Trophoblast cell (in vitro differentiated cells and primary cell): ENCODE measurements at regions not wholly inside any gene's neighbourhood (a gene's known extent, or its start where the extent isn't known, plus 50 kb on each side); places are given as distances from the start of the nearest gene placed in this dataset.
A peak's percentile ranks its signal among the peaks of the same experiment; 100 is the strongest.

Experiments used
- DNase-seq, 2 donors: peaks; one replicate each; pipeline ENCODE4 v3.0.0-alpha.2; 2016
- H2AFZ ChIP-seq: 2 replicates; pipeline ENCODE4 v1.6.1; 2013; ENCODE audit warnings: low read length, moderate library complexity, mild to moderate bottlenecking; ENCODE audit not compliant: insufficient read depth, poor library complexity
- H2AK5ac ChIP-seq: 2 replicates; pipeline ENCODE4 v1.6.1; 2013; ENCODE audit warnings: mild to moderate bottlenecking, low read length
- H2BK120ac ChIP-seq: 2 replicates; pipeline ENCODE4 v1.6.1; 2013; ENCODE audit warnings: low read length, mild to moderate bottlenecking, moderate library complexity; ENCODE audit not compliant: insufficient read depth, poor library complexity
- H2BK12ac ChIP-seq: 2 replicates; pipeline ENCODE4 v1.6.1; 2013; ENCODE audit warnings: mild to moderate bottlenecking, low read length, moderate library complexity
- H2BK5ac ChIP-seq: 2 replicates; pipeline ENCODE4 v1.6.1; 2013; ENCODE audit warnings: low read length, low read depth, moderate library complexity, mild to moderate bottlenecking; ENCODE audit not compliant: poor library complexity
- H3K14ac ChIP-seq: 2 replicates; pipeline ENCODE4 v1.6.1; 2013; ENCODE audit warnings: mild to moderate bottlenecking, low read length
- H3K18ac ChIP-seq: 2 replicates; pipeline ENCODE4 v1.6.1; 2013; ENCODE audit warnings: mild to moderate bottlenecking, low read length
- H3K23ac ChIP-seq: 2 replicates; pipeline ENCODE4 v1.6.1; 2013; ENCODE audit warnings: low read length
- H3K27ac ChIP-seq: 2 replicates; pipeline ENCODE4 v1.5.1; 2013; ENCODE audit warnings: low read depth, mild to moderate bottlenecking, inconsistent platforms, low read length, moderate library complexity
- H3K27me3 ChIP-seq: 2 replicates; pipeline ENCODE4 v1.6.1; 2013; ENCODE audit warnings: inconsistent platforms, mild to moderate bottlenecking, low read length, moderate library complexity; ENCODE audit not compliant: insufficient read depth
- H3K36me3 ChIP-seq, 2 experiments: 1 replicate in 1 of 2; 2 replicates in 1 of 2; pipeline ENCODE4 v1.6.1; 2013; ENCODE audit warnings: low read length in 2 of 2, mild to moderate bottlenecking in 2 of 2, moderate library complexity in 1 of 2; ENCODE audit not compliant: insufficient read depth in 2 of 2, control insufficient read depth in 1 of 2
- H3K4ac ChIP-seq: 2 replicates; pipeline ENCODE4 v1.6.1; 2013; ENCODE audit warnings: low read depth, mild to moderate bottlenecking, low read length, moderate library complexity
- H3K4me1 ChIP-seq, 2 experiments: 1 replicate in 1 of 2; 2 replicates in 1 of 2; pipeline ENCODE4 v1.6.1; 2013; ENCODE audit warnings: low read length in 2 of 2, mild to moderate bottlenecking in 2 of 2, moderate library complexity in 1 of 2; ENCODE audit not compliant: insufficient read depth in 2 of 2, control insufficient read depth in 1 of 2
- H3K4me2 ChIP-seq: 2 replicates; pipeline ENCODE4 v1.6.1; 2013; ENCODE audit warnings: inconsistent platforms, mild to moderate bottlenecking, low read length, moderate library complexity
- H3K4me3 ChIP-seq: 2 replicates; pipeline ENCODE4 v1.5.1; 2013; ENCODE audit warnings: mild to moderate bottlenecking, low read depth, low read length, inconsistent platforms
- H3K79me1 ChIP-seq: one replicate; pipeline ENCODE4 v1.6.1; 2013; ENCODE audit warnings: low read length
- H3K79me2 ChIP-seq: 2 replicates; pipeline ENCODE4 v1.6.1; 2013; ENCODE audit warnings: low read length, mild to moderate bottlenecking; ENCODE audit not compliant: control insufficient read depth, insufficient read depth, poor library complexity
- H3K9ac ChIP-seq: 2 replicates; pipeline ENCODE4 v1.6.1; 2013; ENCODE audit warnings: mild to moderate bottlenecking, low read length
- H3K9me3 ChIP-seq: 2 replicates; pipeline ENCODE4 v1.6.1; 2013; ENCODE audit warnings: low read depth, mild to moderate bottlenecking, control low read depth, inconsistent platforms, low read length; ENCODE audit not compliant: insufficient read depth
- H4K12ac ChIP-seq: 2 replicates; pipeline ENCODE4 v1.6.1; 2013; ENCODE audit warnings: low read depth, mild to moderate bottlenecking, low read length, moderate library complexity
- H4K8ac ChIP-seq: 2 replicates; pipeline ENCODE4 v1.6.1; 2013; ENCODE audit warnings: low read depth, mild to moderate bottlenecking, low read length, moderate library complexity
- H4K91ac ChIP-seq: one replicate; pipeline ENCODE4 v1.6.1; 2013; ENCODE audit warnings: low read depth, mild to moderate bottlenecking, low read length, moderate library complexity
- WGBS: extraction: QIAGEN DNeasy Blood & Tissue Kit; methylation state at CpG from one replicate; pipeline ENCODE4 v1.1.7; 2013; ENCODE audit warnings: missing lambda C conversion rate; ENCODE audit not compliant: insufficient read length, insufficient coverage; ENCODE audit errors: extremely low coverage; 5-methylcytosine and 5-hydroxymethylcytosine counted together

GRCh38 chr20:20821484-20822260 lies 109.2 kb upstream of the RALGAPA2 start:
- Histone ChIP-seq H3K79me1 (no peaks in the 10 kb centered on the region), H3K4me3 (no peak overlapping the region), H4K12ac (no peak overlapping the region), H3K36me3 (no peaks in the 10 kb centered on the region), H3K4me1 (peaks cover 8 to 13% of the 10 kb centered on the region in 2 experiments), H2AFZ (no peak overlapping the region), H3K27me3 (no peaks in the 10 kb centered on the region), H3K23ac (no peak overlapping the region), H3K27ac (no peak overlapping the region), H2BK120ac (no peak overlapping the region), H3K9ac (no peak overlapping the region), H4K91ac (no peak overlapping the region), H3K79me2 (no peaks in the 10 kb centered on the region), H3K4me2 (no peak overlapping the region), H3K4ac (no peak overlapping the region), H2BK5ac (no peak overlapping the region), H3K14ac (no peak overlapping the region), H4K8ac (no peak overlapping the region), H3K9me3 (no peaks in the 10 kb centered on the region), H3K18ac (no peak overlapping the region), H2BK12ac (no peak overlapping the region), H2AK5ac (no peak overlapping the region)
- DNase-seq, result peak; percentile 36 to 78
- no CpG with 5 or more reads among the region's 12 CpGs for WGBS

- Histone ChIP-seq H3K79me1 (no peaks in the 10 kb centered on the region), H2BK120ac (no peak overlapping the region), H4K8ac (no peak overlapping the region), H3K9ac (no peak overlapping the region), H3K4me1 (peaks cover 8 to 13% of the 10 kb centered on the region in 2 experiments), H3K79me2 (no peaks in the 10 kb centered on the region), H3K36me3 (no peaks in the 10 kb centered on the region), H3K18ac (no peak overlapping the region), H2BK12ac (no peak overlapping the region), H3K9me3 (no peaks in the 10 kb centered on the region), H4K91ac (no peak overlapping the region), H3K14ac (no peak overlapping the region), H3K23ac (no peak overlapping the region), H3K4ac (no peak overlapping the region), H2AK5ac (no peak overlapping the region), H3K4me2 (no peak overlapping the region), H3K27me3 (no peaks in the 10 kb centered on the region), H2AFZ (no peak overlapping the region), H4K12ac (no peak overlapping the region), H3K27ac (no peak overlapping the region), H3K4me3 (no peak overlapping the region), H2BK5ac (no peak overlapping the region)
- no CpG with 5 or more reads among the region's 9 CpGs for WGBS
- no peak for DNase-seq
Observed at GRCh38 chr20:20820785-20821483, 108.5 kb upstream of the RALGAPA2 start.

GRCh38 chr20:20820104-20820503 lies 107.7 kb upstream of the RALGAPA2 start:
- no peak overlapping the region for H4K91ac ChIP-seq
- no peak overlapping the region for H3K4me3 ChIP-seq
- no peak overlapping the region for H3K14ac ChIP-seq
- no peaks in the 10 kb centered on the region for H3K9me3 ChIP-seq
- no peak overlapping the region for H3K27ac ChIP-seq
- peak; percentile 31 to 66 for DNase-seq
- H4K8ac ChIP-seq, result no peak overlapping the region
- no peak overlapping the region for H4K12ac ChIP-seq
- no peaks in the 10 kb centered on the region for H3K27me3 ChIP-seq
- H3K9ac ChIP-seq, result no peak overlapping the region
- no CpG with 5 or more reads among the region's 10 CpGs for WGBS
- no peak overlapping the region for H2BK120ac ChIP-seq
- no peak overlapping the region for H2BK5ac ChIP-seq
- no peak overlapping the region for H3K4me2 ChIP-seq
- no peaks in the 10 kb centered on the region for H3K79me1 ChIP-seq
- H3K18ac ChIP-seq, result no peak overlapping the region
- no peak overlapping the region for H2AFZ ChIP-seq
- no peak overlapping the region for H3K4ac ChIP-seq
- H3K36me3 ChIP-seq, result no peaks in the 10 kb centered on the region
- no peaks in the 10 kb centered on the region for H3K79me2 ChIP-seq
- H3K4me1 ChIP-seq, result peaks cover 8 to 15% of the 10 kb centered on the region in 2 experiments
- no peak overlapping the region for H2AK5ac ChIP-seq
- no peak overlapping the region for H2BK12ac ChIP-seq
- H3K23ac ChIP-seq, result no peak overlapping the region

GRCh38 chr20:20816969-20817755 lies 104.7 kb upstream of the RALGAPA2 start:
- Histone ChIP-seq H4K8ac (no peak overlapping the region), H4K91ac (no peak overlapping the region), H3K9me3 (no peaks in the 10 kb centered on the region), H3K79me2 (no peaks in the 10 kb centered on the region), H2AK5ac (no peak overlapping the region), H3K4me1 (peaks cover 7 to 14% of the 10 kb centered on the region in 2 experiments), H3K4me2 (no peak overlapping the region), H2BK12ac (peak overlapping the region; percentile 23), H3K18ac (no peak overlapping the region), H3K27me3 (no peaks in the 10 kb centered on the region), H2AFZ (no peak overlapping the region), H3K4ac (no peak overlapping the region), H3K36me3 (no peaks in the 10 kb centered on the region), H3K23ac (no peak overlapping the region), H3K9ac (no peak overlapping the region), H2BK5ac (no peak overlapping the region), H3K79me1 (peaks cover 2% of the 10 kb centered on the region), H2BK120ac (no peak overlapping the region), H3K4me3 (no peak overlapping the region), H4K12ac (no peak overlapping the region), H3K14ac (no peak overlapping the region), H3K27ac (no peak overlapping the region)
- WGBS, result no CpG with 5 or more reads among the region's 4 CpGs
- DNase-seq, result no peak
